Renal cortex interstitium (tissue), 11 donors: ENCODE measurements at regions not wholly inside any gene's neighbourhood (a gene's known extent, or its start where the extent isn't known, plus 50 kb on each side); places are given as distances from the start of the nearest gene placed in this dataset.
A peak's percentile ranks its signal among the peaks of the same experiment; 100 is the strongest.
"Not testable (repeated sequence)": the region's sequence is repeated elsewhere in the genome, so short reads cannot be mapped to it uniquely, and the experiment has no call there.

Experiments used
- DNase-seq, 11 donors: peaks; one replicate each; pipeline ENCODE4 v3.0.0-alpha.2; 2013; ENCODE audit warnings: low read depth in 9 of 11, low spot score in 4 of 11; ENCODE audit errors: extremely low read depth in 1 of 11

DNA sequence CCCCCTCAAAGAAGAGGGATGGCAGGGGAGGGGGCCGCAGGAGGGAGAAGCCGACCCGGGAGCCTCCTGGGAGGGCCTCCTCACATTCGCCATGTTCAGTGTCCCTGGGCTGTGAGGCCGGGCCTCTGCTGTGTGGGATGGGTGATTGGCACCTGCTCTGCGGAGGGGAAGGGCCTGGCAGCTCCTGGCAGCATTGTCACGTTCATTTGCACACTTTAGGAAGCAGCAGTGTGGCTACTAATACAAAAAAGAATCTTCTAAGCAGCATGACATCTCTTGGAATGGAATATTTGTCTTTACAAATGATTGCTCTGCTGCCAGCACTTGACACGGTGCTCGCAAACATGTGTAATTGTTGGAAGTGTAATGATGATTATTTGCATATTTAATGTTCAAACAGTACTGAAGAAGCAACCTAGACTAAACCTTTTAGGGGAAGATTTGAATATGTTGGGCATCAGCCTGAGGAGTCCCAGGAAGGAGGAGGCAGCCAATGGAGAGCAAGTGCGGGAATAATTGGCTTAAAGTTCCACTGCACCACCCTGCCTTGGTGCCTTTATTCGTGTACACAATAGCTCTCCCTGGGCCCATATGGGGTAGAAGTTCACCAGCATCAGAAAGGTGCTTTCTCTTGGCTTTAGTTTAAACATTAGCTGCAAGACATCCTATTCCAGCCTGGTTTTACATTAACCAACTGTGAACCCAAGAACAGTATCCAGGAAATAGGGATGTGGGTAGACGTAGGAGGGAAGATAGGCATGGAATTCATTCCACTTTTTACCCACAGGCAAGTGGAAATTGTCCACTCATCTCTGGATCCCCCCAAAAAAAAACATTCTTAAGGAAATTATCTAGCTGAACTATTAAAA lies 404.9 kb downstream of the TMEM182 start:
- peak in 5 of 11 donors; percentile 20 to 45 (median 22) for DNase-seq

- DNase-seq, result no peak
Observed at GRCh38 chr2:103167599-103167998, 405.8 kb downstream of the TMEM182 start.

DNA sequence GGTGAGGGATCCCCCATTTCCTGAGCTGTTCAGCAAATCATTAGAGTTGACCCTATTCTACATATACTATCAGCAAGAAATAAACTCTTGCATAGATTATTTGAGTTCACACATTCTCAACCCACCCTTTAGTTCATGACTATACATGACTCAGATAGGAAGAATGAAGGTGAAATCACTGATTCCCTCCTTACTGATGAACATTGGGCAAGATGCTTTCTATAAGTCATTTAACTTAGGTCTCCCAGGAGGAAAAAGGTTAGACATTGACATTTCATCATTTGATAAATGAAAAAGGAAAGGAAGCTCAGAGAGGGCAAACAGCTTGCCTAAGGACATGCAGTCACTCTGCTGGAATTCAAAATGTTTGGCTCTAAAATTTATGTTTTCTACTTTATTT lies 408.0 kb downstream of the TMEM182 start:
- no peak for DNase-seq

- DNase-seq, result no peak
Observed at GRCh38 chr2:103172821-103173220, 411.0 kb downstream of the TMEM182 start.

DNA sequence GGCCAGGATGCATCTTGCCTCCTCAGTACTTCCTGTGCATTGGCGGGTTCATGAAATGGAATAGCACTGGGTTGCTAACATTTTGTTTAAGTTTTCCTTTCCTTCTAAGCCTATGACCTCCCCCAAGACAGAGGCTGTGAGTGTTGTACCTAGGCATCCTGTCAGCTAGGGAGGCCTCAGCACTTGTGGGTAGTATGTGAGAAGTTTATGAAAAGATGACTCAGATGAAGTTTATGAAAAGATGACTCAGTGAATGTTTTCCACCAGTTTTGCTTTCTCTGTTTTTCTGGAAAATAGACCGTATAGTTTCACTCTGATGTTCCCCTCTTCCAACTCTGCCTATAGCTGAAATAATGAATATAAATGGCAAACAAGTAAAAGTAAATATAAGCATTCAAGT lies 412.9 kb downstream of the TMEM182 start:
- DNase-seq, result no peak

DNA sequence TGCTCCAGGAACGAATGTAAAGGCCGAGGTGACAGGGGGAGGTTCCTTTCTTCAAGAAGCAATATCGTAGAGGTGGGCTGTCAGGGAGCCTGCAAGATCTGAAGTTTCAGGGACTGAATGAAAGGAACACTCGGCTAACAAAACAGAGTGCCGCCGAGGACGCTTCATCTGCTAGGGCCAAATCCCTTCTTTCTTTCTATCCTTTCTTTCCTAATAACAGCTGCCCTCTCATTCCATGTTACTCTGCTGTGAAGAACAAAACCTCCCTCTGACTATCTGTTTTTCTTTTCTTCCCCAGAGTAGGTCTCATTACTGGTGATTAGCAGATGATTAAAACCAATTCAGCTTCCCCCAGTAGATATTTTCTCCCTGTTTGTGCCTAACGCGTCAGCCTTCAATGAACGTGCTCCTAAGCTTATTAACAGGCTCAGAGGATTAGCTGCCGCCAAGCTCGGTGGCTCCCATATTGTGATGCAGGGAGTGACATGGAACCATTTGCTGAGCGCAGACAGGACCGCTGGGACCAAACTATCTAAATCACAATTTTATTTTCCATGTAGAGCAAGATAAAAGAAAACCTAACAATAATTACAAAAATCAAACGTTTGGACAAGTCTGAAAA lies 414.6 kb downstream of the TMEM182 start:
- DNase-seq, result no peak

DNA sequence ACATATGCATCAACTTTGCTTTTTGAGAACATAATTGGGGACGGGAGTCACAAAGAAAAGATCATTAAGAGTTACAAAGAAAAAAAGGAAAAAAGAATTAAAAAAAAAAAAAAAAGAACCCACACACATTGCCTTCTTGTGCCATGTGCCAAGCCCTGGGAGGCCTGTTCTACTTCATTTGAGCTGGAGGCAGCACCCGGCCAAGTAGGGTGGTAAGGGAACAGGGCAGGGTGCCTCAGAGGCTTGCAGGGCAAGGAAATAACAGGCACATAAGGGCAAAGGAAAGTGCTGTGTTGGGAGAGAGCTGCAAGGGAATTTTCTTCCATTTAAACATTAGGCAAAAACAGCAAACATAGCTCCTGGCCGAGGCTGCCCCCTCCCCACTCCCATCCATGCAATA lies 418.0 kb downstream of the TMEM182 start:
- no peak for DNase-seq

DNA sequence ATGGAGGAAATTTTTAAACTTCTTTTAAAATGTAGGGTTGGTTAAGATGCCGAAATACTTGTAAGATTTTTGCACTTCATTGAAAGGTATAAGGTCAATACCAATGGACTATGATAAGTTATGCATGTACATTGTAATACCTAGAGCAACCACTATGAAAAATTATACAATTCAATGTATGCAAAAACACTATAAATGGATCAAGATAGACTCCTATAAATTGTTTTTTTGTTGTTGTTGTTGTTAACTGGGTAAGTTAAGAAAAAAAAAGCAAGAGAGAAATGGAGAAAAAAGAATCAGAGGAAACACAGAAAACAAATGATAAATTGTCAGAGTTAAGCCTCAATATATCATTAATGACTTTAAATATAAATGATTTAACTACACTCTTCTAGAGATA lies 421.2 kb downstream of the TMEM182 start:
- DNase-seq, result no peak

DNA sequence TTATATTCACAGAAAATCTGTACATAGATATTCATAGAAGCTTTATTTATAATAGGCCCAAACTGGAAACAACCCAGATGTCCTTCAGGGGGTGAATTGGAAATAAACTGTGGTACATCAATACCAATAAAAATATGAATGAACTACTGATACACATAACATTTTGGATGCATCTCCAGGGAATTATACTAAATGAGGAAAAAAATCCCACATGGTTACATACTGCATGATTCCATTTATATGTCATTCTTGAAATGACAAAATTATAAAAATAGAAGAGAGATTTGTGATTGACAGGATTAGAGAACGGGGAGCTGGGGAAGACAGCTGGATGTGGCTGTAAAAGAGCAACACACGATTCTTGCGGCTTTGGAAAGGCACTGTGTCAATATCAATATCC lies 435.0 kb downstream of the TMEM182 start:
- no peak for DNase-seq

DNA sequence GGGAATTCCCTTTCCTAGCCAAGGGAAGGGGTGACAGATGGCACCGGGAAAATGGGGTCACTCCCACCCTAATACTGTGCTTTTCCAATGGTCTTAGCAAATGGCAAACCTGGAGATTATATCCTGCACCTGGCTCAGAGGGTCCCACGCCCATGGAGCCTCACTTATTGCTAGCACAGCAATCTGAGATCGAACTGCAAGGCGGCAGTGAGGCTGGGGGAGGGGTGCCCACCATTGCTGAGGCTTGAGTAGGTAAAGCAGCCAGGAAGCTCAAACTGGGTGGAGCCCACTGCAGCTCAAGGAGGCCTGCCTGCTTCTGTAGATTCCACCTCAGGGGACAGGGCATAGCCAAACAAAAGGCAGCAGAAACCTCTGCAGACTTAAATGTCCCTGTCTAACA lies 438.9 kb downstream of the TMEM182 start:
- DNase-seq, result not testable (repeated sequence)

- DNase-seq, result no peak
Observed at GRCh38 chr2:103208916-103209315, 447.1 kb downstream of the TMEM182 start.

DNA sequence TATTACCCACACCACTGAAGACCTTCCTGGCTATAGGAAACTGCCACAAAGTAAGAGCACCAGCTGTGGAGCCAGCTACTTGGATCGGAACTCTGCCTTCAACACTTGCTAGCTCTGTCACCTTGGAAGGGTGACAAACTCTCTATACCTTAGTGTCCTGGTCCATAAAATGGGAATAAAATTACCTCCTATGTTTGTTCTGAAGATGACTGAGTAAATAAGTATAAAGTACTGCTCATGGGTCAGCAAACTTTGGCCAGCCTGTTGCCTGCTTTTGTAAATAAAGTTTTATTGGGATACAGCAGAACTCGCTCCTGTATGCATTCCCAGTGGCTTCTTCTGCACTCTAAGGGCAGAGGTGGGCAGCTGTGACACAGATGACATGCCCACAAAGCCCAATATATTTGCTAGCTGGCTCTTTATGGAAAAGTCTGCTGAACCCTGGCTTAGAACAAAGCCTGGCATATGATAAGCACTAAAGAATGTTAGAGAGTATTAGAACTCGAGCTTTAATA lies 451.3 kb downstream of the TMEM182 start:
- DNase-seq, result no peak

- DNase-seq, result no peak
Observed at GRCh38 chr2:103218516-103218915, 456.7 kb downstream of the TMEM182 start.

- DNase-seq, result no peak
Observed at GRCh38 chr2:103219398-103219797, 457.6 kb downstream of the TMEM182 start.

DNA sequence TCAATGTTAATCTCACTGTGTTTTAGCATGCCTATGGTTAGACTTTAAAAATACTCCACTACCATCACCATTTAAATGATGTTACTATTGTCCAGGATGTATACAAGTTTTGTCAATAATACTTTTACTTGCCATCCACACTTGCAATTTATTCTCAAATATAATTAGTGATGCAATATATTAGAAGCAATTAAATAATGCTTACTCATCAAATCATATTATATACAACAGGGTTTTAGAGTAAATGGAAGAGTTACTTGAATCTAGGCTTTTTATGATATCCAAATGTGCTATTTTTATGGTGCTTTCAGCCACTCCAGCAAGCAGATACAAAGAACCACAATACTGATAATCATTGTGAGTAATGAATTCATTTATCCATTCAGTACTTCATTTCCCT lies 461.1 kb downstream of the TMEM182 start:
- no peak for DNase-seq

GRCh38 chr2:103230796-103231195 lies 469.0 kb downstream of the TMEM182 start:
- DNase-seq, result no peak

DNA sequence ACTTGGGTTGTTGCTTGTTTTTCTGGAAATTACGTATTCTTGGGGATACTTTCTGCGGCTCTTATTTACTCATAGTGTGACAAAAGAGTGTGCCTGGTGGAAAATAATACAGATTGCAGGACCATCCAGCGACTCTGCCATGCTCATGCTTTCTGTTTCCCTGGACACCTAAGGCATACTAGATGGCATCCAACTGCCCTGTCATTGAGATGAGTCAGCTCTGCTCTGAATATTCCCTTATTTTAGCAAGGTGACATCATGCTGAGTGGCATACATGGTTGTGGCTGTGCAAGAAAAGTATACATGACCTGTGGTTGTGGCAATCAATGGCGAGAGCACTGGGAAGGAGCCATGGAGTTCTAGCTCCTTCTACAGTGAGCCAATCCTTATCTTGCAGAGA lies 471.0 kb downstream of the TMEM182 start:
- DNase-seq, result no peak

DNA sequence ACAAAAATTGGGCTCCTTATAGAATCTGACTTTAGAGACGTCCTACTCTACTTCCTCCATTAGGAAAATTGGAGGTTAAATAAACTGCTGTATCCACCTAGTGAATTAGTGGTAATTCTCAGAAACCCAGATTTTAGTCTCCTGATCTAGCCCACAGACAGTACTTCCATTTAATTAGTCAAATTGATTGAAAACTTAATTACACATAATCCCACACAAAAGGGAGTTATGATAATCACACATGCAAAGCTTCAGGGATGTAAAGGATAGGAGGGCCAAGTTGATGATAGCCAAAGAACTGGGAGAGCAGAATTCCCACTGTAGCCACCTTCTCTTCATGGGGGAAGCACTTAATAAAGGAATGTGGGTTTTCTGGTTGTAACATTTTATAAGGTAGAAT lies 471.9 kb downstream of the TMEM182 start:
- no peak for DNase-seq

DNA sequence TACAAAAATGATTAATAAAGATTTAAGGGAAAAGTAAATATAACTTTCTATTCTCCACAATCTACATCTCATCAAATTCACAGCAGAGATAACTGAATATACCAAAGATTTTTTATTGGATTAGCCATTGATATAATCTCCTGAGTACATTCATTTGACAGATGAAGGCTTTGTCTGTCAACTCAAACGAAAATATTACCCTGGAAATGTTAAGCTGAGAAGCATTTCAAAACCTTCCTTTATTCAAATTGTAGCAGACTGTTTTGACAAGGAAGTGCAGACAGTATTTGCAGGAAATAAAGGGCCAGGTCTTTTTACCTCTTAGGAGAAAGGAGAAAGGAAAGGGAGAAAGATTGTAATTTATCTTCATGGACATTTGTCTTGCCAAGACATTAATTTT lies 473.5 kb downstream of the TMEM182 start:
- DNase-seq, result no peak

DNA sequence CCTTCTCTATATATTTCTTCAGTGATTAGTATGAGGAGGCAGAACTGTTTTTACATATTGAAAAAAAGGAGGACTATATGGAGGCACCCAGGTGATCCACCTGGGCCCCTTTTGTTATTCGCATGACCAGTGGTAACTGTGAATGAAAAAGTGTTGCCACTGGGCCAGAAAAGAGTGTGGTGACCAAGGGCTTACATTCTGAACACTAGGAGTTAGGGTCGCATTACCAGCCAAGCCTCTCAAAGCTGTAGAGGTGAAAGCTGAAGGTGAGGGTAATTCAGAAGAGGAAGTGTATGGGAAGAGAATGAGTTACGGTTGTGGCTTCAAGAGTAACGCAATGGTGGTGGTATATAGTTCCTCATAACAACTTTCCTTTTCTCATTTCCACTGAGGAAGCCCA lies 487.6 kb downstream of the TMEM182 start:
- no peak for DNase-seq

- DNase-seq, result no peak
Observed at GRCh38 chr2:103252781-103253180, 490.9 kb downstream of the TMEM182 start.
